ENCODE measurements at regions not wholly inside any gene's neighbourhood (a gene's known extent, or its start where the extent isn't known, plus 50 kb on each side); places are given as distances from the start of the nearest gene placed in this dataset.
"Not testable (repeated sequence)": the region's sequence is repeated elsewhere in the genome, so short reads cannot be mapped to it uniquely, and the experiment has no call there.

DNA sequence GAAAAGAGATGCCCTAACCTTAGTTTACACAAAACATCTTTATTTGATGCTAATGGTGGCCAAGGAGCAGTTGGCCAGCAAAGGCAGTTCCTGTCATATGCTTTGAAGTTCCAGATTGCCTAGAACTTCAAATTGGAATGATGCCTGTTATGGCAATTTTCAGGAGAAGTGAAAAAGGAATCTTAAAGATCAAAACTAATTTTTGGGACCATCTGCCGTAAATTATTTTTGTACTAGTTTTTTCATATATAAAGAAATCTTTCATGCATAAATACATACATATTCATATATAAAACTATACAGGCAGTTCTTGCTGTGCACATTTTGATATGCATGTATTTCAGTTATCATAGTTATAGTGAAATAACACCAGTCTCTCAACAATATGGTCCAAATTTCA, 1185.6 kb upstream of the FAM98A start:
- POLR2A ChIA-PET: no interaction called here
- H3K4me3 ChIP-seq (ENCODE audit: low read depth, low read length): no peak overlapping the region
- CTCF ChIA-PET: no interaction called here
- no peak for DNase-seq (ENCODE audit: low read depth, low spot score)
- TF ChIP-seq, protein P1, sequence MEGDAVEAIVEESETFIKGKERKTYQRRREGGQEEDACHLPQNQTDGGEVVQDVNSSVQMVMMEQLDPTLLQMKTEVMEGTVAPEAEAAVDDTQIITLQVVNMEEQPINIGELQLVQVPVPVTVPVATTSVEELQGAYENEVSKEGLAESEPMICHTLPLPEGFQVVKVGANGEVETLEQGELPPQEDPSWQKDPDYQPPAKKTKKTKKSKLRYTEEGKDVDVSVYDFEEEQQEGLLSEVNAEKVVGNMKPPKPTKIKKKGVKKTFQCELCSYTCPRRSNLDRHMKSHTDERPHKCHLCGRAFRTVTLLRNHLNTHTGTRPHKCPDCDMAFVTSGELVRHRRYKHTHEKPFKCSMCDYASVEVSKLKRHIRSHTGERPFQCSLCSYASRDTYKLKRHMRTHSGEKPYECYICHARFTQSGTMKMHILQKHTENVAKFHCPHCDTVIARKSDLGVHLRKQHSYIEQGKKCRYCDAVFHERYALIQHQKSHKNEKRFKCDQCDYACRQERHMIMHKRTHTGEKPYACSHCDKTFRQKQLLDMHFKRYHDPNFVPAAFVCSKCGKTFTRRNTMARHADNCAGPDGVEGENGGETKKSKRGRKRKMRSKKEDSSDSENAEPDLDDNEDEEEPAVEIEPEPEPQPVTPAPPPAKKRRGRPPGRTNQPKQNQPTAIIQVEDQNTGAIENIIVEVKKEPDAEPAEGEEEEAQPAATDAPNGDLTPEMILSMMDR (IDR thresholded peaks at IDR 0.05; ENCODE audit: insufficient read depth, low read length, missing control alignments): no peak

DNA sequence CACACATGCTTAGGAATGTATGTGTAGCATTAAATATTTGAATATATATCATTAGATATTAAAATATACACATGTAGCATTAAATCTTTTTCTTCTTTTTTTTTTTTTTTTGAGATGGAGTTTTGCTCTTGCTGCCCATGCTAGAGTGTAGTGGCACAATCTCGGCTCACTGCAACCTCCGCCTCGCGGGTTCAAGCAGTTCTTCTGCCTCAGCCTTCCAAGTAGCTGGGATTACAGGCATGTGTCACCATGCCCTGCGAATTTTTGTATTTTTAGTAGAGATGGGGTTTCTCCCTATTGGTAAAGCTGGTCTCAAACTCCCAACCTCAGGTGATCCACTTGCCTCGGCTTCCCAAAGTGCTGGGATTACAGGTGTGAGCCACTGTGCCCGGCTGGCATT, 1151.6 kb upstream of the FAM98A start:
- DNase-seq (ENCODE audit: low read depth, low spot score); POLR2A ChIA-PET; CTCF ChIA-PET; H3K4me3 ChIP-seq (ENCODE audit: low read depth, low read length): not testable (repeated sequence)

DNA sequence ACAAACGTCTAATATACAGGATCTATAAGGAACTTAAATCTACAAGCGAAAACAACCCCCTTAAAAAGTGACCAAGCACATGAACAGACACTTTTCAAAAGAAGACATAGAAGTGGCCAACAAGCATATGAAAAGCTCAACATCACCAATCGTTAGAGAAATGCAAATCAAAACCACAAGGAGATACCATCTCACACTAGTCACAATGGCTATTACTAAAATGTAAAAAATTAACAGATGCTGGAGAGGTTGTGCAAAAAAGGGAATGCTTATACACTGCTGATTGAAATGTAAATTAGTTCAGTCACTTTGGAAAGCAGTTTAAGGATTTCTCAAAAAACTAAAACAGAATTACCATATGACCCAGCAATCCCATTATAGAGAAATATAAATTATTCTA, 1148.5 kb upstream of the FAM98A start:
- POLR2A ChIA-PET: no interaction called here
- H3K4me3 ChIP-seq (ENCODE audit: low read depth, low read length): no peak overlapping the region
- no peak for DNase-seq (ENCODE audit: low read depth, low spot score)
- TF ChIP-seq, protein P1 (IDR thresholded peaks at IDR 0.05; ENCODE audit: insufficient read depth, low read length, missing control alignments): no peak
- CTCF ChIA-PET: no interaction called here

DNA sequence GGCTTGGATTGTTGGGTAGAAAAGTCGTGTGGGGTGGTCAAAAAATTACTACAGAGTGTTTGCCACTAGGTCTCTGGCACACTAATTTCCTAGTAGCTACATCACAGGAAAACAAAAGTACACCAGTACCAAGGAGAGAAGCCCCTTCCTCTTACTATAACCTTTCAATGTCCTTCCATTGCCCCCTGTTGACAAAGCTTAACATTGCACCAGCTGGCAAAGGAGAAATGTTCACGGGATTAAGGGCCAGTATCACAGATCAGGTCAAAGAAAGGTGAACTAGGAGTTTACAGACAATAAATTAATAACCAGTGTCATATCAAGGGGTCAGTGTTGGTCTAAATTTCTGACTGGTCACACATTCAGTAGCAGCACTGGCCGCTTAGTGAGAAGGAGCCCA, 1139.6 kb upstream of the FAM98A start:
- ChIA-PET POLR2A (no interaction called here), CTCF (no interaction called here)
- no peak overlapping the region for H3K4me3 ChIP-seq (ENCODE audit: low read depth, low read length)
- no peak for DNase-seq (ENCODE audit: low read depth, low spot score)
- TF ChIP-seq, protein P1 (IDR thresholded peaks at IDR 0.05; ENCODE audit: insufficient read depth, low read length, missing control alignments): no peak

DNA sequence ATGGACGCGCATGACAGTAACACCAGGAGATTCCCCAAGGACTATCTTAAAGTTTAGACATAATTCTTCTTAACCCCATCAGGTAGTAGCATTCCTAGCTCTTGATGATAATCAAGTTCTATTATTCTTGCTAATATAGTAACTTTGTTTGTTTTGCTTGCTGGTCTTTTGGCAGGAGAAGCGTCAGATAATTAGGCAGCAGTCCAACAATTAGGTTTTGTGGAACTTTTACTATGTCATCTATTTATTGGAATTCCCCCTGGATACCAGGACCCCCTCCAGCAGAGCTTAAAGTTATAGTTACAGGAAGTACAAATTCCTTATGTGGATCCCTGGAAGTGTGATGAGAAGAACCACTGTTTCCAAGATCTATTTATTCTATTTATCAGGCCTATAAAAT, 1138.0 kb upstream of the FAM98A start:
- ChIA-PET CTCF (no interaction called here), POLR2A (no interaction called here)
- no peak for DNase-seq (ENCODE audit: low read depth, low spot score)
- TF ChIP-seq, protein P1 (IDR thresholded peaks at IDR 0.05; ENCODE audit: insufficient read depth, low read length, missing control alignments): no peak
- H3K4me3 ChIP-seq (ENCODE audit: low read depth, low read length): no peak overlapping the region

DNA sequence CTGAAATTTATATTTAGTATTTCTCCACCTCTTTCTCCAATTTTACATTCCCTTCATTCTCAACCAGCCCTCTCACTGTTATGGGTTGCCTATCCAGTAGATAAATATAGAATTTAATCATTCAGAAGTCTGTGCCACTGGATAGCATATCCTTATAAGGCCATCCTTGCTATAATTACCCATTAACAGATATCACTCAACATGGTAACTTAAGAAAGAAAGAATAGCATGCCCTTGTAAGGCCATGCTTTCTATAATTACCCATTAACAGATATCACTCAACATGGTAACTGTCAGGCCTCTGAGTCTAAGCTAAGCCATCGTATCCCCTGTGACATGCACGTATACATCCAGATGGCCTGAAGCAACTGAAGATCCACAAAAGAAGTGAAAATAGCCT, 1137.4 kb upstream of the FAM98A start:
- ChIA-PET CTCF (no interaction called here), POLR2A (no interaction called here)
- TF ChIP-seq, protein P1 (IDR thresholded peaks at IDR 0.05; ENCODE audit: insufficient read depth, low read length, missing control alignments): no peak
- DNase-seq (ENCODE audit: low read depth, low spot score): no peak
- H3K4me3 ChIP-seq (ENCODE audit: low read depth, low read length): no peak overlapping the region

DNA sequence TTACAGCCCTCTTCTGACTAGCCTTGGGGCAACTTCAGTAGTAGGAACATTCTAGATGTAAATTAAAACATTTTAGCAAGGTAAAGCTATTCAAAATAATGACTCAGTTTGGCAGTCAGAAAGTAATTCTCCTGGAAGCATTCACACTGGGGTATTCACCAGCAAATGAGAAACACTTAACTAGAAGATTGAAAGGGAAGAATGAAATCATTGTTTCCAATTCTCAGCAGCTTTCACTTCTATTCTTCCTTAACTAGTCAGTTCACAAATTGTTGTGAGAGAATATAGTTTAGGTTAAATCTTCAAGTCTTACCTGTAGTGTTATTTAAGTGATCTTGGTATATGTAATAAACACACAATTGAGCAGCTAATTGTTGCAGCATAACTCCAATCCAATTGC, 1135.6 kb upstream of the FAM98A start:
- POLR2A ChIA-PET: no interaction called here
- TF ChIP-seq, protein P1 (IDR thresholded peaks at IDR 0.05; ENCODE audit: insufficient read depth, low read length, missing control alignments): no peak
- CTCF ChIA-PET: no interaction called here
- H3K4me3 ChIP-seq (ENCODE audit: low read depth, low read length): no peak overlapping the region
- DNase-seq (ENCODE audit: low read depth, low spot score): no peak

Measured in AG04449 (cell line).